Mesenchymal stem cell (in vitro differentiated cells and primary cell): ENCODE measurements at regions not wholly inside any gene's neighbourhood (a gene's known extent, or its start where the extent isn't known, plus 50 kb on each side); places are given as distances from the start of the nearest gene placed in this dataset.
A peak's percentile ranks its signal among the peaks of the same experiment; 100 is the strongest.

Experiments used
- DNase-seq: peaks from one replicate; pipeline ENCODE4 v3.0.0-alpha.2; 2013
- H2AFZ ChIP-seq: one replicate; pipeline ENCODE4 v1.6.1; 2013; ENCODE audit warnings: low read depth, mild to moderate bottlenecking, control low read depth, inconsistent platforms, low read length, moderate library complexity
- H2AK5ac ChIP-seq: 2 replicates; pipeline ENCODE4 v1.6.1; 2013; ENCODE audit warnings: low read length, moderate library complexity, mild to moderate bottlenecking, inconsistent platforms; ENCODE audit not compliant: severe bottlenecking
- H2BK120ac ChIP-seq: one replicate; pipeline ENCODE4 v1.6.1; 2013; ENCODE audit warnings: low read depth, mild to moderate bottlenecking, inconsistent platforms, low read length, moderate library complexity
- H2BK12ac ChIP-seq, 2 experiments: one replicate each; pipeline ENCODE4 v1.6.1; 2013; ENCODE audit warnings: inconsistent platforms in 2 of 2, low read length in 2 of 2, mild to moderate bottlenecking in 2 of 2, moderate library complexity in 2 of 2, control low read depth in 1 of 2
- H2BK15ac ChIP-seq: one replicate; pipeline ENCODE4 v1.6.1; 2013; ENCODE audit warnings: mild to moderate bottlenecking, low read depth, inconsistent platforms; ENCODE audit not compliant: poor library complexity, severe bottlenecking
- H2BK5ac ChIP-seq: 2 replicates; pipeline ENCODE4 v1.6.1; 2013; ENCODE audit warnings: low read depth, mild to moderate bottlenecking, low read length, control low read depth, inconsistent platforms; ENCODE audit not compliant: poor library complexity, severe bottlenecking
- H3K14ac ChIP-seq, 2 experiments: one replicate each; pipeline ENCODE4 v1.6.1; 2013; ENCODE audit warnings: inconsistent platforms in 2 of 2, low read length in 2 of 2, control low read depth in 1 of 2, mild to moderate bottlenecking in 1 of 2, moderate library complexity in 1 of 2
- H3K18ac ChIP-seq, 2 experiments: one replicate each; pipeline ENCODE4 v1.6.1; 2013; ENCODE audit warnings: inconsistent platforms in 2 of 2, low read length in 2 of 2, control low read depth in 1 of 2, low read depth in 1 of 2, mild to moderate bottlenecking in 1 of 2
- H3K23ac ChIP-seq, 2 experiments: one replicate each; pipeline ENCODE4 v1.6.1; 2013; ENCODE audit warnings: inconsistent platforms in 2 of 2, low read length in 2 of 2, mild to moderate bottlenecking in 2 of 2, moderate library complexity in 2 of 2, control low read depth in 1 of 2
- H3K27ac ChIP-seq: 2 replicates; pipeline ENCODE4 v1.5.1; 2013; ENCODE audit warnings: mild to moderate bottlenecking, moderate library complexity, low read length, control low read depth, inconsistent platforms; ENCODE audit not compliant: poor library complexity, severe bottlenecking
- H3K27me3 ChIP-seq, 2 experiments: 2 replicates each; pipeline versions ENCODE4 v1.6.1 to v1.7.0; 2013; ENCODE audit warnings: low read length in 2 of 2, mild to moderate bottlenecking in 2 of 2, moderate library complexity in 2 of 2, control low read depth in 1 of 2, inconsistent platforms in 1 of 2; ENCODE audit not compliant: control insufficient read depth in 1 of 2, insufficient read depth in 1 of 2
- H3K36me3 ChIP-seq, 2 experiments: 2 replicates each; pipeline versions ENCODE4 v1.6.1 to v1.7.0; 2013; ENCODE audit warnings: low read length in 2 of 2, control low read depth in 1 of 2, inconsistent platforms in 1 of 2, low read depth in 1 of 2, mild to moderate bottlenecking in 1 of 2; ENCODE audit not compliant: insufficient read depth in 2 of 2, control insufficient read depth in 1 of 2
- H3K4ac ChIP-seq, 2 experiments: one replicate each; pipeline ENCODE4 v1.6.1; 2013; ENCODE audit warnings: inconsistent platforms in 2 of 2, low read length in 2 of 2, mild to moderate bottlenecking in 2 of 2, moderate library complexity in 2 of 2, control low read depth in 1 of 2, low read depth in 1 of 2
- H3K4me1 ChIP-seq: 2 replicates; pipeline ENCODE4 v1.6.1; 2013; ENCODE audit warnings: low read depth, low read length, control low read depth; ENCODE audit not compliant: control insufficient read depth, insufficient read depth
- H3K4me2 ChIP-seq: 2 replicates; pipeline ENCODE4 v1.6.1; 2013; ENCODE audit warnings: low read length, mild to moderate bottlenecking, inconsistent platforms; ENCODE audit not compliant: poor library complexity, severe bottlenecking
- H3K4me3 ChIP-seq, 2 experiments: 2 replicates each; pipeline versions ENCODE4 v1.5.1 to v1.7.0; 2013; ENCODE audit warnings: low read length in 2 of 2, mild to moderate bottlenecking in 2 of 2, control low read depth in 1 of 2, low read depth in 1 of 2; ENCODE audit not compliant: insufficient read depth in 1 of 2
- H3K79me1 ChIP-seq: replicated peaks from 2 replicates; pipeline ENCODE4 v1.6.1; 2013; ENCODE audit warnings: mild to moderate bottlenecking, control low read depth, low read length, inconsistent platforms; ENCODE audit not compliant: poor library complexity, severe bottlenecking
- H3K9ac ChIP-seq: 2 replicates; pipeline ENCODE4 v1.7.0; 2013; ENCODE audit warnings: mild to moderate bottlenecking, low read length, moderate library complexity
- H3K9me3 ChIP-seq: 2 replicates; pipeline ENCODE4 v1.7.0; 2013; ENCODE audit warnings: mild to moderate bottlenecking, low read length; ENCODE audit not compliant: control insufficient read depth
- H4K8ac ChIP-seq: one replicate; pipeline ENCODE4 v1.6.1; 2013; ENCODE audit warnings: inconsistent platforms, mild to moderate bottlenecking, low read length, moderate library complexity
- H4K91ac ChIP-seq: one replicate; pipeline ENCODE4 v1.6.1; 2013; ENCODE audit warnings: mild to moderate bottlenecking, low read length, inconsistent platforms
- WGBS: methylation state at CpG from one replicate; pipeline ENCODE4 v1.1.7; 2013; ENCODE audit warnings: mixed read lengths; 5-methylcytosine and 5-hydroxymethylcytosine counted together

GRCh38 chr13:43979492-43979891 is 99.8 kb downstream of the LACC1 start:
- Histone ChIP-seq H3K4me1 (no peaks in the 10 kb centered on the region), H3K14ac (no peak overlapping the region), H2BK5ac (no peak overlapping the region), H2BK15ac (no peak overlapping the region), H2AK5ac (no peak overlapping the region), H3K79me1 (no peaks in the 10 kb centered on the region), H2BK120ac (no peak overlapping the region), H3K4me3 (no peak overlapping the region), H3K23ac (no peak overlapping the region), H4K8ac (no peak overlapping the region), H3K27ac (no peak overlapping the region), H4K91ac (no peak overlapping the region), H3K36me3 (no peaks in the 10 kb centered on the region), H3K9me3 (no peaks in the 10 kb centered on the region), H3K9ac (no peak overlapping the region), H3K4ac (no peak overlapping the region), H3K4me2 (no peak overlapping the region), H3K27me3 (peaks cover 0 to 40% of the 10 kb centered on the region in 2 experiments), H2BK12ac (no peak overlapping the region), H2AFZ (no peak overlapping the region), H3K18ac (no peak overlapping the region)
- DNase-seq: no peak
- WGBS: 83% methylated on average over 2 of the region's 2 CpGs

GRCh38 chr13:43980587-43980986 is 100.9 kb downstream of the LACC1 start:
- no peak overlapping the region for H2BK120ac ChIP-seq
- H3K9me3 ChIP-seq: no peaks in the 10 kb centered on the region
- H3K4me2 ChIP-seq: no peak overlapping the region
- H4K8ac ChIP-seq: no peak overlapping the region
- H3K23ac ChIP-seq: no peak overlapping the region
- H3K4me1 ChIP-seq: no peaks in the 10 kb centered on the region
- H3K27me3 ChIP-seq: peaks cover 0 to 40% of the 10 kb centered on the region in 2 experiments
- no peak overlapping the region for H3K27ac ChIP-seq
- no peak overlapping the region for H2BK12ac ChIP-seq
- no peak overlapping the region for H4K91ac ChIP-seq
- no peaks in the 10 kb centered on the region for H3K36me3 ChIP-seq
- no peak overlapping the region for H3K4me3 ChIP-seq
- no peak overlapping the region for H3K18ac ChIP-seq
- DNase-seq: no peak
- H3K9ac ChIP-seq: no peak overlapping the region
- no peak overlapping the region for H2AK5ac ChIP-seq
- no CpG with 5 or more reads among the region's 1 CpG for WGBS
- no peak overlapping the region for H2BK15ac ChIP-seq
- no peak overlapping the region for H2BK5ac ChIP-seq
- H3K79me1 ChIP-seq: no peaks in the 10 kb centered on the region
- no peak overlapping the region for H3K4ac ChIP-seq
- no peak overlapping the region for H2AFZ ChIP-seq
- no peak overlapping the region for H3K14ac ChIP-seq

DNA sequence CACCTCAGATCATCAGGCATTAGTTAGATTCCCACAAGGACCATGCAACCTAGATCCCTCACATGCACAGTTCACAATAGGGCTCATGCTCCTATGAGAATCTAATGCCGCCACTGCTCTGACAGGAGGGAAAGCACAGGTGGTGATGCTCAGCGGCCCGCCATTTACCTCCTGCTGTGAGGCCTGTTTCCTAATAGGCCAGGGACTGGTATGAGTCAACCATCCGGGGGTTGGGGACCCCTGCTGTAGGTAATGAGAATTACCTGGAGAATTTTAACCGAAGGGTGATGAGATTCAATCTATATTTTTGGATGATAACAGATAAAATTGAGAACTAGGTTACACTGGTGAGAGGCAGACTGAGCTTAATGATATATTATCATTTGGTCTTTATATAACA is 101.4 kb downstream of the LACC1 start:
- no peak overlapping the region for H2BK120ac ChIP-seq
- H2AFZ ChIP-seq: no peak overlapping the region
- no peaks in the 10 kb centered on the region for H3K4me1 ChIP-seq
- H3K23ac ChIP-seq: no peak overlapping the region
- H3K14ac ChIP-seq: no peak overlapping the region
- no peak overlapping the region for H2BK12ac ChIP-seq
- no peaks in the 10 kb centered on the region for H3K9me3 ChIP-seq
- H3K4me3 ChIP-seq: no peak overlapping the region
- H3K79me1 ChIP-seq: no peaks in the 10 kb centered on the region
- H2AK5ac ChIP-seq: no peak overlapping the region
- peaks cover 0 to 39% of the 10 kb centered on the region in 2 experiments for H3K27me3 ChIP-seq
- H3K4ac ChIP-seq: no peak overlapping the region
- no peak overlapping the region for H2BK5ac ChIP-seq
- no peak overlapping the region for H3K27ac ChIP-seq
- no peak overlapping the region for H4K91ac ChIP-seq
- H3K18ac ChIP-seq: no peak overlapping the region
- no peak overlapping the region for H4K8ac ChIP-seq
- H3K4me2 ChIP-seq: no peak overlapping the region
- 81% methylated on average over 5 of the region's 5 CpGs for WGBS
- peak overlapping the region; percentile 36 for H2BK15ac ChIP-seq
- DNase-seq: no peak
- H3K36me3 ChIP-seq: no peaks in the 10 kb centered on the region
- H3K9ac ChIP-seq: no peak overlapping the region

DNA sequence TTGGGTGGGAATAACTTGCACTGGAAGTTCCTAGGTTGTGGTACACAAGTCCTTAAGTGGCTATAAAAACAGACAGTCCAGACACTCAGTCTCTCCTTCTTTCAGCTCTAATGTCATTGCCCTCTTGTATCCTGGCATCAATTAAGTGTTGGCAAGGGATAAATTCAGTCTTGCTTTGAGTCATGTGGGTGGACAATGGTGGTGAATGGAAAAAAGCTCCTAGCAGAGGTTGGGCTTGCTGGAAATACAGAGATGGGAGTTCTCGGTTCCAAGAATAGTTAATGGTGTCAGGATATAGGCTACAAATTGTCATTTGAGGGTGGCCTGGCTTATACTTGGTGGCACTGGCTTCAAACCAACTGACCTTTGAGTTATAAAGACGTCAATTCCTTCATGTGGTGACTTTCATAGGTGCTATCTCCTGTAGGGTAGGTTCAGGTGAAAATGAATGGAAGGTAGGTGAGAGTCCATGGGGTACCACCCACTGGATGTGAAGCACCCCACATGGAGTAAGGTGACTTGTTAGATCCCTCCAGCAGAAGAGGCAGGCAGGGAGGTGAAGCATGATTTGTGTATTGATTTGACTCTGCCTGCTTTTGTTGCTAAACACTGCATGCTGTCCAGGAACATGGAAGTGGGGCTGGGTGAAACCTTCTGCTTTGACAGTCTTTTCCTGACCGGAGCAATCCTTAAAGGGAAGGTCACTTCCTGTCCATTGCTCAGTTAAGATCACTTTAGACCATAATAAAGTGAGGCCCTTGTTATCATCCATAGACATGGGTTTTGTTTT is 102.0 kb downstream of the LACC1 start:
- H3K27me3 ChIP-seq: peaks cover 0 to 32% of the 10 kb centered on the region in 2 experiments
- no peak overlapping the region for H2BK120ac ChIP-seq
- H3K4me1 ChIP-seq: no peaks in the 10 kb centered on the region
- peak overlapping the region in 1 of 2 experiments; percentile 20 for H3K4ac ChIP-seq
- H3K23ac ChIP-seq: no peak overlapping the region
- no peak overlapping the region for H3K4me2 ChIP-seq
- peak overlapping the region in 1 of 2 experiments; percentile 6 for H2BK12ac ChIP-seq
- no peak overlapping the region for H3K14ac ChIP-seq
- no peak overlapping the region for H2BK5ac ChIP-seq
- H2BK15ac ChIP-seq: no peak overlapping the region
- H3K79me1 ChIP-seq: no peaks in the 10 kb centered on the region
- no peaks in the 10 kb centered on the region for H3K36me3 ChIP-seq
- H2AK5ac ChIP-seq: no peak overlapping the region
- peak overlapping the region in 1 of 2 experiments; percentile 9 for H3K18ac ChIP-seq
- H3K9me3 ChIP-seq: no peaks in the 10 kb centered on the region
- no peak overlapping the region for H4K91ac ChIP-seq
- H4K8ac ChIP-seq: no peak overlapping the region
- H2AFZ ChIP-seq: no peak overlapping the region
- DNase-seq: no peak
- H3K4me3 ChIP-seq: no peak overlapping the region
- no peak overlapping the region for H3K9ac ChIP-seq
- 91% methylated on average over 3 of the region's 3 CpGs for WGBS
- no peak overlapping the region for H3K27ac ChIP-seq
